Panc1 (cell line): ENCODE measurements at regions not wholly inside any gene's neighbourhood (a gene's known extent, or its start where the extent isn't known, plus 50 kb on each side); places are given as distances from the start of the nearest gene placed in this dataset.

Experiments
- ATAC-seq: fragments of 200-7000 bp; cut with Tn5 transposase; 2 replicates; pipeline ENCODE4 v1.9.1; 2020; ENCODE audit warnings: mild to moderate bottlenecking, moderate library complexity
- BruUV-seq: library from RNA; stranded (reverse); fragments of 400-500 nt; replicated peaks from 2 replicates; lab custom pipeline; 2021; lab: Mats Ljungman, UMichigan
- CTCF ChIA-PET: fragments of 300-600 bp; sonication (Branson Sonifier 250); formaldehyde crosslinking; loops from one replicate; lab custom pipeline; 2022; ENCODE audit warnings: antibody characterized with exemption; lab: Charles Lee
- POLR2A ChIA-PET: fragments of 300-600 bp; sonication (Branson Sonifier 250); formaldehyde crosslinking; loops from one replicate; lab custom pipeline; 2022; ENCODE audit warnings: antibody characterized with exemption; lab: Charles Lee
- DNase-seq: peaks from one replicate; pipeline ENCODE4 v3.0.0-alpha.2; 2010; ENCODE audit warnings: low read depth, low spot score
- H3K27ac ChIP-seq: 2 replicates; pipeline ENCODE4 v1.5.1; 2011; ENCODE audit warnings: mild to moderate bottlenecking, low read length, inconsistent platforms
- H3K27me3 ChIP-seq: fragments of 200-500 bp; sonication (Bioruptor generic); 2 replicates; pipeline ENCODE4 v1.6.0; 2014; ENCODE audit warnings: low read length, inconsistent platforms; ENCODE audit not compliant: control insufficient read depth, insufficient read depth
- H3K36me3 ChIP-seq: fragments of 200-500 bp; sonication (Bioruptor generic); 2 replicates; pipeline ENCODE4 v1.5.1; 2014; ENCODE audit warnings: inconsistent platforms, mild to moderate bottlenecking, low read length, moderate library complexity; ENCODE audit not compliant: control insufficient read depth, insufficient read depth
- H3K4me1 ChIP-seq: 2 replicates; pipeline ENCODE4 v1.5.1; 2011; ENCODE audit warnings: inconsistent platforms, mild to moderate bottlenecking, low read length, moderate library complexity; ENCODE audit not compliant: control insufficient read depth, insufficient read depth
- H3K4me3 ChIP-seq, 2 experiments: 2 replicates each; pipeline ENCODE4 v1.5.1; 2011 to 2012; ENCODE audit warnings: low read depth in 2 of 2, low read length in 2 of 2, mild to moderate bottlenecking in 2 of 2, inconsistent platforms in 1 of 2, moderate library complexity in 1 of 2
- H3K9me3 ChIP-seq: fragments of 200-500 bp; sonication (Bioruptor generic); 2 replicates; pipeline ENCODE4 v1.5.1; 2014; ENCODE audit warnings: low read depth, mild to moderate bottlenecking, inconsistent platforms, low read length, moderate library complexity; ENCODE audit not compliant: control insufficient read depth, insufficient read depth
- POLR2AphosphoS5 ChIP-seq: IDR thresholded peaks from 2 replicates; pipeline ENCODE4 v1.6.1; 2012; ENCODE audit warnings: mild to moderate bottlenecking, low read depth, low read length, moderate library complexity
- SIN3A ChIP-seq: IDR thresholded peaks from 2 replicates; pipeline ENCODE4 v1.6.1; 2012; ENCODE audit warnings: low read depth, mild to moderate bottlenecking, low read length, moderate library complexity, borderline replicate concordance; ENCODE audit not compliant: insufficient read depth
- TCF7L2 ChIP-seq: IDR thresholded peaks from 2 replicates; pipeline ENCODE4 v1.6.1; 2011; ENCODE audit warnings: mild to moderate bottlenecking, low read depth, low read length, inconsistent platforms
- in situ Hi-C: cut with HindIII; loops from 2 replicates; pipeline ENCODE4 v1.10.0; 2016; ENCODE audit warnings: low sequenced_read_pairs, low pct_unique_long_range_greater_than_20kb
- intact Hi-C: fragments of 100-400 bp; cut with micrococcal nuclease; formaldehyde crosslinking; loops from one replicate; pipeline ENCODE4 v1.10.0; 2022; ENCODE audit not compliant: unreplicated experiment
- TF ChIP-seq, protein P1 (sequence below), 2 experiments: IDR thresholded peaks; 2 replicates each; pipeline ENCODE4 v1.6.1; 2011 to 2012; ENCODE audit warnings: low read depth in 2 of 2, control low read depth in 1 of 2, low read length in 1 of 2, mild to moderate bottlenecking in 1 of 2, moderate library complexity in 1 of 2; ENCODE audit not compliant: insufficient read depth in 1 of 2
- TF ChIP-seq, protein P2 (sequence below): fragments of 450-650 bp; IDR thresholded peaks from 2 replicates; pipeline ENCODE4 v1.5.1; 2017; ENCODE audit warnings: mild to moderate bottlenecking

DNA sequence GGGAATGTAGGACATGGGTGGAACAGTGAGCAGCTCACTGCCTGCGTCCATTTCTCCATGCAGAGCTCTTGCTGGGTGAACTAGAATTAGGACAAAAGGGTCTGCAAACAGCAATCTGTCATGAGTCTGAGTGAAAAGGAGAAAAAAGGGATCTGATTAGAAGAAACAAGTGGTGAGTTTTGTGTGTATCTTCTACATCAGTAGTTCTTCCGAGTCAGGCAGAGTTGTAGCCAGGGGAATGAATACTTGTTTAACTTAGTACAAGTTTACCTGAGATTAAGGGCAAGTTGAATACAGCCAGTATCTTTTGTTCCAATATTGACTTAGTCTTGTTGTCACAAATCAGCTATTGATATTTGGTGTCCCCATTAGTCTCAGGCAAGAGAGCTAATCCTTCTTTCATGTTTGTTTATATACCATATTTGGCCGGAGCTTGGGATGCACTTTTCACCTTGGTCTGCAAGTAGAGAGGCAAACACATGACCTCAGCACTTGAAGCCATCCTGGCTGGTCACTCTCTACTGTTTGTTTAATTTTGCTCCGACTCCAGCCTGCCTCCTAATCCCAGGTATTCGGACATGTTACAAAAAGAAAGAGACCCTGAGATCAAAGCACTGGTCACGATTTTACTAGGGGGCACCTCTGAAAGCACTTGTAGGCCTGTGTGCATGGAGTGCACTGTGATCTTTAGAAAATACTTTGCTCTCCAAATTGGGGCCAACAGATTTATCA lies 211.0 kb upstream of the NT5C1B start:
- Histone ChIP-seq H3K36me3 (no peaks in the 10 kb centered on the region), H3K9me3 (no peaks in the 10 kb centered on the region), H3K27me3 (no peaks in the 10 kb centered on the region), H3K4me3 (no peak overlapping the region), H3K27ac (no peak overlapping the region), H3K4me1 (no peaks in the 10 kb centered on the region)
- CTCF ChIA-PET = no interaction called here
- BruUV-seq = no TSS peak
- TF ChIP-seq, protein P1, sequence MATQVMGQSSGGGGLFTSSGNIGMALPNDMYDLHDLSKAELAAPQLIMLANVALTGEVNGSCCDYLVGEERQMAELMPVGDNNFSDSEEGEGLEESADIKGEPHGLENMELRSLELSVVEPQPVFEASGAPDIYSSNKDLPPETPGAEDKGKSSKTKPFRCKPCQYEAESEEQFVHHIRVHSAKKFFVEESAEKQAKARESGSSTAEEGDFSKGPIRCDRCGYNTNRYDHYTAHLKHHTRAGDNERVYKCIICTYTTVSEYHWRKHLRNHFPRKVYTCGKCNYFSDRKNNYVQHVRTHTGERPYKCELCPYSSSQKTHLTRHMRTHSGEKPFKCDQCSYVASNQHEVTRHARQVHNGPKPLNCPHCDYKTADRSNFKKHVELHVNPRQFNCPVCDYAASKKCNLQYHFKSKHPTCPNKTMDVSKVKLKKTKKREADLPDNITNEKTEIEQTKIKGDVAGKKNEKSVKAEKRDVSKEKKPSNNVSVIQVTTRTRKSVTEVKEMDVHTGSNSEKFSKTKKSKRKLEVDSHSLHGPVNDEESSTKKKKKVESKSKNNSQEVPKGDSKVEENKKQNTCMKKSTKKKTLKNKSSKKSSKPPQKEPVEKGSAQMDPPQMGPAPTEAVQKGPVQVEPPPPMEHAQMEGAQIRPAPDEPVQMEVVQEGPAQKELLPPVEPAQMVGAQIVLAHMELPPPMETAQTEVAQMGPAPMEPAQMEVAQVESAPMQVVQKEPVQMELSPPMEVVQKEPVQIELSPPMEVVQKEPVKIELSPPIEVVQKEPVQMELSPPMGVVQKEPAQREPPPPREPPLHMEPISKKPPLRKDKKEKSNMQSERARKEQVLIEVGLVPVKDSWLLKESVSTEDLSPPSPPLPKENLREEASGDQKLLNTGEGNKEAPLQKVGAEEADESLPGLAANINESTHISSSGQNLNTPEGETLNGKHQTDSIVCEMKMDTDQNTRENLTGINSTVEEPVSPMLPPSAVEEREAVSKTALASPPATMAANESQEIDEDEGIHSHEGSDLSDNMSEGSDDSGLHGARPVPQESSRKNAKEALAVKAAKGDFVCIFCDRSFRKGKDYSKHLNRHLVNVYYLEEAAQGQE (IDR thresholded peaks at IDR 0.05; ENCODE audit: insufficient read depth in 1 of 2, low read depth in 2 of 2, low read length in 1 of 2) = no peak
- TF ChIP-seq SIN3A = no peak
- TF ChIP-seq TCF7L2 = no peak
- TF ChIP-seq, protein P2, sequence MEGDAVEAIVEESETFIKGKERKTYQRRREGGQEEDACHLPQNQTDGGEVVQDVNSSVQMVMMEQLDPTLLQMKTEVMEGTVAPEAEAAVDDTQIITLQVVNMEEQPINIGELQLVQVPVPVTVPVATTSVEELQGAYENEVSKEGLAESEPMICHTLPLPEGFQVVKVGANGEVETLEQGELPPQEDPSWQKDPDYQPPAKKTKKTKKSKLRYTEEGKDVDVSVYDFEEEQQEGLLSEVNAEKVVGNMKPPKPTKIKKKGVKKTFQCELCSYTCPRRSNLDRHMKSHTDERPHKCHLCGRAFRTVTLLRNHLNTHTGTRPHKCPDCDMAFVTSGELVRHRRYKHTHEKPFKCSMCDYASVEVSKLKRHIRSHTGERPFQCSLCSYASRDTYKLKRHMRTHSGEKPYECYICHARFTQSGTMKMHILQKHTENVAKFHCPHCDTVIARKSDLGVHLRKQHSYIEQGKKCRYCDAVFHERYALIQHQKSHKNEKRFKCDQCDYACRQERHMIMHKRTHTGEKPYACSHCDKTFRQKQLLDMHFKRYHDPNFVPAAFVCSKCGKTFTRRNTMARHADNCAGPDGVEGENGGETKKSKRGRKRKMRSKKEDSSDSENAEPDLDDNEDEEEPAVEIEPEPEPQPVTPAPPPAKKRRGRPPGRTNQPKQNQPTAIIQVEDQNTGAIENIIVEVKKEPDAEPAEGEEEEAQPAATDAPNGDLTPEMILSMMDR = no peak
- TF ChIP-seq POLR2AphosphoS5 = no peak
- ATAC-seq (no peak), DNase-seq (no peak)
- POLR2A ChIA-PET = no interaction called here
- intact Hi-C loops = no loop called here
- in situ Hi-C loops = no loop called here

DNA sequence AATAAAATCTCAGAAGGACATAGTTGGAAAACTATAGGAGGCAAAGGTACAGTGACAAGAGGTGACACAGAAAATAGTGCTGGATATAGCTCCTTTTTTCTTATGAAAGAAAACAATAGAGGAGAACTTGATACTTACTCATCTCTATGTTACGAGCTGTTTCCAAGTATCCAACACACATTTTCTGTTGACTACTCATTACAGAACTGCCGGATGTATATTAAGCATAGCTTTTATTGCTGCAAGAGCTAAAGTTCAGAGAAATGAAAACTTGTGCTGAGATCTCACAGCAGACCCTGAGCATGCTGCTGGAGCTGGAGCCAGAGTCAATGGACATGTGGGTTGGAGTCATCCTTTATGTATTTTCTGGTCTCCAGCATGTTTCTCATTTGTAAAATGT lies 210.0 kb upstream of the NT5C1B start:
- ChIA-PET POLR2A (interaction anchor here (0.6 kb wide), 1 partner anchor 1209 kb away, joined by 3 read pairs; no protein-coding TSS in a partner anchor), CTCF (no interaction called here)
- ATAC-seq (no peak), DNase-seq (no peak)
- Histone ChIP-seq H3K9me3 (no peaks in the 10 kb centered on the region), H3K4me3 (no peak overlapping the region), H3K36me3 (no peaks in the 10 kb centered on the region), H3K27ac (no peak overlapping the region), H3K4me1 (no peaks in the 10 kb centered on the region), H3K27me3 (no peaks in the 10 kb centered on the region)
- intact Hi-C loops (no loop called here), in situ Hi-C loops (no loop called here)
- TF ChIP-seq, protein P1 (IDR thresholded peaks at IDR 0.05; ENCODE audit: insufficient read depth in 1 of 2, low read depth in 2 of 2, low read length in 1 of 2) = no peak
- no peak for TF ChIP-seq SIN3A
- TF ChIP-seq, protein P2 = no peak
- no peak for TF ChIP-seq POLR2AphosphoS5
- no peak for TF ChIP-seq TCF7L2
- BruUV-seq = no TSS peak
